GM21619 (cell line): ENCODE measurements at regions not wholly inside any gene's neighbourhood (a gene's known extent, or its start where the extent isn't known, plus 50 kb on each side); places are given as distances from the start of the nearest gene placed in this dataset.

Experiments used
- ATAC-seq: cut with Tn5 transposase; IDR thresholded peaks from one replicate; pipeline ENCODE4 v1.9.1; 2021; ENCODE audit not compliant: unreplicated experiment

DNA sequence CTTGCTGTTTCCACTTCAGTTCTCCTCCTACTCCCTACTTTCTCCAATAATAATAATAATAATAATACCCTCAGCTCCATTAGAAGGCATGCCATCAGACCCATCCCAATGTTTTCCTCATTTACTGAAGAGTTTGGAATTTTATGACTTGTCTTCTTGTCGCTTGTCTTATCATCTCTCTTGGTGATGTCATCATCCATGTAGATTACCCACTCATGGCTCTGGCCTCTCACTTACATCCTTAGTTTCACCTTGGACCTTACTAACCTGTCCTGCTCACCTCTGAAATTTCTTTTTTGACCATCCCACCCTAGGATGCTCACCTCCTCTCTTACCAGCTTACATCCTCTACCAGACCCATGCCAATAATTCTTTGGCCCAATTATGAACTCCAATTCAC, 329.3 kb downstream of the ACTL7B start:
- ATAC-seq: no peak

- no peak for ATAC-seq
These were observed 330.6 kb downstream of the ACTL7B start for GRCh38 chr9:108525186-108525585.

- no peak for ATAC-seq
These were observed 334.7 kb downstream of the ACTL7B start for GRCh38 chr9:108521063-108521590.

- no peak for ATAC-seq
These were observed 336.3 kb downstream of the ACTL7B start for GRCh38 chr9:108519437-108519836.

DNA sequence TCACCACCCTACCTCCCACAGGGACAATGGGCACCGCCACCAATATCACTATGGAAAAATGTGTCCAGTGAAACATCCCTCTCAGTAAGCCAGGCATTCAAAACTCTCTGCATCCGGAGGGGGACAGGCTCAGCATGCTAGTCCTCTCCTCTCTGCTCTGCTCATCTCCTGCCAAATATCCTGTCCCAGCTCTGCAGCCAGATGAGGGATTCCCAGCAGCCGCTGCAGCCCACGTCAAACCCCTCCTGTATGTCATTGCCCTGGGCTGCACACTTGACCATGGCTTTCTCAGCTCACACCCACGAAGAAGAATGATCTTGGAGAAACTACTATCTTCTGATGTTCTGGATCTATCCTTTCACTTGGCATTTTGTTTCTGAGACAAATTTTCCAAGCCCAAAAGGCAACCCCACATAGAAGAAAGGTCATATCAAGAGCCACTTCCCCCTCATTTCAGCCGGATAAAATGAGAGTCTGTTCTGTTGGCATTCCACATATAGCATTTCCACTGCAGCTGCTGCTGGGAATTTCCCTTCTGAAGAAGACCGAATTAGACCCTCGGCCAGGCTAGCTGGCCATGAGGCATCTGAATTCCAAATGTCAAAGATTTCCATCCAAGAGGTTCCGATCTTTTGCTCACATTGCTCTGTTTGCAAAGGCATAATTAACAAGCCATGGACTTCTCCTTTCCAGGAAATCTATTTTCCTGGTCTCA, 338.0 kb downstream of the ACTL7B start:
- ATAC-seq: no peak

- no peak for ATAC-seq
These were observed 339.4 kb downstream of the ACTL7B start for GRCh38 chr9:108516391-108516790.

- ATAC-seq: no peak
These were observed 339.9 kb downstream of the ACTL7B start for GRCh38 chr9:108515856-108516255.

GRCh38 chr9:108512426-108513173, 343.2 kb downstream of the ACTL7B start:
- no peak for ATAC-seq

DNA sequence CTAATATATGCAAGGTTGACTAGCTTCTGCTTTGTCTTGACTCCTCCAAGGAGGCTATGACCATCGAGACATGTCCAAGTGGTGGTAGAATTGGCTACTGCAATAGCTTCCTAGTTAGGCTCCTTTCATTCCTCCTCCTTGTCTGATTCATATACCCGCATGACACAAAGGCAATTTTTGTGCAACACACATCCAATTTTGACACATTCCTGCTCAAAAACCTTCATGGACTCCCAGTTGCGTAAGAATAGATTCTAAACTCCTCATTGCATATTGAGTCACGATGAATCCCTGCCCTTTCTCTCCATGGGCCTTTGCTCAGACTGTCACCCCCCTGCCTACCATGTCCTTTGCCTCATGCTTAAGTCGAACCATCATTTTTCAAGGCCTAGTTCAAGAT, 344.5 kb downstream of the ACTL7B start:
- no peak for ATAC-seq

DNA sequence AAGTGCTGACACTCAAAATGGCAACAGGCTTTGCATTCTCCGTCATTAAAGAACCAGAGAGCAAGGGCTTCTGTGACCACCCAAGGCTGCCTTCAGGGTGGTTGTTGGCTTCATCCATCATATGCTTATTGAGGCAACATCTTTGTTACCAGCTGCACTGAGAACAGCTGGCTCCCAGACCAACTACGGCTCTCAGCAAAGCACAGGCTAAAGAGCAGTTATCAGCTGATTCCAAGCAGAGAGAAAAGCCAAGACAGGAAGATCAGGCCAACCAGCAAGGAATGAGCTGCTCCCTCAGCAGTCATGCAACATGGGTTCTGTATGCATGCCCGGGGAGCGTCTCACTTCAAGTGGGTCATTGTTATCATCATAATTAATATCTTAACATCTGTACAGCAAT, 358.9 kb downstream of the ACTL7B start:
- no peak for ATAC-seq

DNA sequence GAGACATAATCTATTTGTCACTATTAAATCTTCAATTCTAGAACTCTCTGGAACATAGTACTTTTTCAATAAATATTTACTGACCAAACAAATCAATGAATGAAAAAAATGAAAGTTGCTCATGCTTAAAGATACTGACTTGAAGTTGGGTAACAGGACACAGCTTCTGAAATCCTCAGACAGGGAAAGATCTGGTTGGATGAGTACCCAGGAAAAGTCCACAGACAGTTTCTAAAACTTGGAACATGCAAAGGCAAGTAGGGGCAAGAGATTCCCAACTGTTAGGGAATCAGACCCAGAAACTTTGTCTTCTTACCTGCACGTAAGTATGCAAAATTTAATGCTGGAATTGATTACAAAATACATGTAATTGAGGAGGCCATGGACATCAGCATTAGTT, 366.2 kb downstream of the ACTL7B start:
- no peak for ATAC-seq

DNA sequence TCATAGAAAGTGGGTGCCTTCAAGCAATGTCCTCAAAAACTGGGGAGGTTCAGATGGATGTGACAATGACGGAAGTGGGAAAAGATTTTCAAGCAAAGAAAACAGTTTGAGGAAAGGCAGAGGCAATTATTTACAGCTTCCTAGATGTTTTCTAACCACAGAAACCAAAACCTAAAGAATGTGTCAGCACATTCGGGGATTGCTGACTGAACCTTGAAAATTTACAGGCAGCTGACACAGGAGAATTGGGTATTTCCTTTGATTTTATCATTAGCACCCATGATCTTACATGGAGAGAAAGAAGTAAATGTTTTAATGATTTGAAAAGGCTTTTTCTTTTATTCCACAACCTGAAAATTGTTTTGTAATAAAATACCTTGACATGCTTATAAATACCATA, 369.0 kb downstream of the ACTL7B start:
- peak; percentile 46 for ATAC-seq

DNA sequence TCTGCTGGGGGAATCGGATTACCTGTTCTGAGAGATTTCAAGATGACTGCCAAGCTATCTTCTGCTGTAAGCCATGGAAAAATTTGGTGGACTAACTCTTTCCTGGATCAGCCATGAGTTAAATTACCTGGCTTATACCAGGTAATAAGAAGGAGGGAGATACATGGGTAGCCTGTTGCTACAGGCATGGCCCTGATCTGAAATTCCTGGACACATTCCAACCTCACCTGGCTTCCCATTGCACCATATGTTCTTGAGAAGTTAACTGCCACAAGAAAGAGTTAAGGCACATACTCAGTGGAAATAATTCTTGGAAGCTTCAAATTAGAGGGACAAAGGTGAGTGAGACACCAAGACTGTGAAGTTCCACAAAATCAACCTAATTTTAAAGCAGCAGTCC, 371.3 kb downstream of the ACTL7B start:
- ATAC-seq: no peak

DNA sequence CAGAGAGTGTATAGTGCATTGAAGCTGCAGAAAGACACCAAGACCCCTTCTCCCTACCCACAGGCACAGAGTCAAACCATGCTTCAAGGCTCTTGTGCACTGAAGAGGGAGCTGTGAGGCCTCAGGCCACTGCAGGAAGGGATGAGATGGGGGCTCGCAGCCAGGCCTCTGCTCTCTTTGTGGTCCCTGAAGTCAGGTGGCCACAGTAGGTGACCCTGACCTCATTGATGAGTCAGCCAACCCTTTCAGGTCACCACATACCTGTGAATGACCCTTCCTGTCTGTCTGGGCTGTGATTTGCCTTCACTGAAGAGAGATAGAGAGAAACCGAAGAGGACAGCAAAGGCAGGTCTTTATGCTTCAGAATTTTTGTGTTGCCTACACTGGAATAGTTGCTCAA, 372.1 kb downstream of the ACTL7B start:
- ATAC-seq: no peak

- peak; percentile 32 for ATAC-seq
These were observed 375.7 kb downstream of the ACTL7B start for GRCh38 chr9:108479989-108480652.

- peak; percentile 87 for ATAC-seq
These were observed 377.1 kb downstream of the ACTL7B start for GRCh38 chr9:108478431-108479332.

- ATAC-seq: no peak
These were observed 378.2 kb downstream of the ACTL7B start for GRCh38 chr9:108477529-108478006.

DNA sequence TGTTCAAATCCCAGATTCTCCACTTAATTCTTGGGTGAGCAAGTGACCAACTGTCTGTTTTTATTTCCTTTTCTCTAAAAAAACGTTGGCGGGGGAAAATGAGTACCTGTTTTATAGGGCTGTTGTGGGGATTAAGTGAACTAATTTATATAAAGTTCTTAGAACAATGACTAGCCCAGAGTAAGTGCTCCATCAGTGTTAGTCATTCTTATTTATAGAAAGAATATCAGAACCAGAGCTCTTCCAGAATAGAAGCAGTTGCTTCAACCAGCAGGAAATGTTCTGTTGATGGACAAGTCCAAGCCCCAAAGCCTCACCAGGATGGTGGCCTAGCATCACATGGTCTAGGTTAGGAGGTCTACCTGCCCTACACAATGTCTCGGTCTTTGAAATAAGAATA, 379.2 kb downstream of the ACTL7B start:
- no peak for ATAC-seq

DNA sequence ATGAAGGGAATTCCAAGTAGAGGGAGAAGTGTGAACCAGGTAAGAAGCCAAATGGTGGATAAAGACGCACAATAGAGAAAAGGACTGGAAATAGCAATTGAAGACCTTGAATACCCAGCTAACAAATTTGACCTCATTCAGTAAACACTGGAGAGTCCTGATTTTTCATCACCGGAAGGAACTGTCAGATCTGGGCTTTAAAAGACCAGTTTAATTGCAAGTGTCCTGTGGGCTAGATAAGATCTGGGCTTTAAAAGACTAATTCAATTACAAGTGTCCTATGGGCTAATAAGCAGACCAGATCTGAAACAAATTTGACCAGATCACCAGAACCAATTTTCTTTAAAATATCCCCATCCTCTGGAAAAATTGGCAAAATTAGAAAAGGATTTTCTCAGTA, 380.0 kb downstream of the ACTL7B start:
- ATAC-seq: no peak

DNA sequence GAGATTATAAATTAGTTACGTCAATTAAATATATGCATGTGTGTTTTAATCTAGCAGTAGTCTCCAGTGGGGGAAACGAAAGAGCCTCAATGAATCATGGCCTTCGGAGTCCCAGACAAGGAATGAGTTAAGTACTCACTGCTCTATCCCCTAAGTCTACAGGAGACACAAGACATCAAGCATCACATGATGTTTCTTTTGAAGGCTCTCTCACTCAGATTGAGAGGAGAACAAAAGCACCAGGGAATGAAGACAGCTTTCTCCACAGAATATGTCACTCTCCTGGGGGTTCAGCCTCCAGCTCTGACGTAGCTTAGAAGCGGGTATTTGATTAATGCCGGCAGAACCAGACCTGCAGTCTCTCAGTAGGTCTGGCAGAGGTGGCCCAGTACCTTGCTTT, 381.4 kb downstream of the ACTL7B start:
- ATAC-seq: no peak
